Upper lobe of right lung (tissue), 1 donor: ENCODE measurements at regions not wholly inside any gene's neighbourhood (a gene's known extent, or its start where the extent isn't known, plus 50 kb on each side); places are given as distances from the start of the nearest gene placed in this dataset.

ENCODE experiments used
- ATAC-seq: fragments of 200-7000 bp; cut with Tn5 transposase; one replicate; pipeline ENCODE4 v1.9.1; 2020; ENCODE audit warnings: mild to moderate bottlenecking, moderate library complexity
- DNase-seq: peaks from one replicate; pipeline ENCODE4 v3.0.0-alpha.2; 2020
- H3K27ac ChIP-seq: fragments of 200-600 bp; one replicate; pipeline ENCODE4 v1.8.0; 2022
- H3K27me3 ChIP-seq: fragments of 200-600 bp; one replicate; pipeline ENCODE4 v1.8.0; 2022; ENCODE audit warnings: mild to moderate bottlenecking
- H3K36me3 ChIP-seq: fragments of 200-600 bp; one replicate; pipeline ENCODE4 v1.8.0; 2022
- H3K4me1 ChIP-seq: fragments of 200-600 bp; one replicate; pipeline ENCODE4 v1.8.0; 2022
- H3K4me3 ChIP-seq: fragments of 200-600 bp; one replicate; pipeline ENCODE4 v1.8.0; 2022; ENCODE audit warnings: mild to moderate bottlenecking
- H3K9me3 ChIP-seq: fragments of 200-600 bp; one replicate; pipeline ENCODE4 v1.8.0; 2022
- intact Hi-C: fragments of 100-400 bp; cut with DNase I; formaldehyde crosslinking; loops from one replicate; pipeline ENCODE4 v1.11.0; 2022
- TF ChIP-seq, protein P1 (sequence below): fragments of 200-600 bp; IDR thresholded peaks from one replicate; pipeline ENCODE4 v1.8.0; 2022; ENCODE audit warnings: antibody characterized with exemption
- donor health status: DM: no; HTN: yes; CAD: no; lungs with severe emphysema.

DNA sequence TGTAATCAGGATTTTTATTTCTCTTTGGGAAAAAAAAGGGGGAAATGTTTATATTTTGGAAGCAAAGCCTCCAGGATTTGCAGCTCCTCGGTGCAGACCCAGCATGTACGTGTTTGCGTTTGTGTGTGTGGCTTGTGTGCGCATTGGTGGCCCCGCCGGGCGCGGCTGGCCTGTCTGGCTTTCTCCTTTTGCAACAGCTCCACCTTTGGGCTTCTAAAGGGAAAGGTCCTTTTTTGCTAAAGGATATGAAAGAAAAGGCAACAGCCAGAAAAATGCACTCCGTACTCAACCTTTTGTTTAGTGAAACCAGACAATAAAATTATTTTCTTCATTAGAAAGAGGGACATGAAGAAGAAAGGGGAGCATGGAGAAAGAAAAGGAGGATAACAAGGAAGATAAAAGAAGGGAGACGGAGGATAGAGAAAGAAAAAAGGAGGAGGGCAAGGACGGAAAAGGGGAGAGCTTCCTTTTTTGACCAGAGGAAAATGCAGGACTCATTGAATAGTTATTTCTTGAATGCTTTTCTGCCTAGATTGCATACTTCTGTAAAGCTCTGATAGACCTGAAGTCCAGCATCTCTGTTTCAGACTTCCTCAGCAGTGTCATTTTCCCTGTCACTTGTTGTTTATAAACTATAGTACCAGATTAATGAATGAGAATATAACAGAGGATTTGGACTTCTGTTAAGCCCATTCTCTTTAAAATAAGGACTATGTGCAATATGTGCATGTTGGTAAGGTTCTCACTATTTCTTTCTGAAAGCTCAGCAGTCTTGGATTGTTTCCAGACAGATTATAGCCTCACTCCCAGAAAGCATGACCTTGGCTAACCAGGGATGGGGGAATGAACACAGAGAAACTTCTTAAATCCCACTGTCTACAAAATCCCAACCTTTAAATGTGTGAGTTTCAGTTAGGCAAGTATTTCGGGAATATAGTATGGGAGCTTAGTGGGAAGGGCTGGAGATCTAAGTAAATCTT, 563.1 kb upstream of the PIK3C3 start:
- TF ChIP-seq, protein P1, sequence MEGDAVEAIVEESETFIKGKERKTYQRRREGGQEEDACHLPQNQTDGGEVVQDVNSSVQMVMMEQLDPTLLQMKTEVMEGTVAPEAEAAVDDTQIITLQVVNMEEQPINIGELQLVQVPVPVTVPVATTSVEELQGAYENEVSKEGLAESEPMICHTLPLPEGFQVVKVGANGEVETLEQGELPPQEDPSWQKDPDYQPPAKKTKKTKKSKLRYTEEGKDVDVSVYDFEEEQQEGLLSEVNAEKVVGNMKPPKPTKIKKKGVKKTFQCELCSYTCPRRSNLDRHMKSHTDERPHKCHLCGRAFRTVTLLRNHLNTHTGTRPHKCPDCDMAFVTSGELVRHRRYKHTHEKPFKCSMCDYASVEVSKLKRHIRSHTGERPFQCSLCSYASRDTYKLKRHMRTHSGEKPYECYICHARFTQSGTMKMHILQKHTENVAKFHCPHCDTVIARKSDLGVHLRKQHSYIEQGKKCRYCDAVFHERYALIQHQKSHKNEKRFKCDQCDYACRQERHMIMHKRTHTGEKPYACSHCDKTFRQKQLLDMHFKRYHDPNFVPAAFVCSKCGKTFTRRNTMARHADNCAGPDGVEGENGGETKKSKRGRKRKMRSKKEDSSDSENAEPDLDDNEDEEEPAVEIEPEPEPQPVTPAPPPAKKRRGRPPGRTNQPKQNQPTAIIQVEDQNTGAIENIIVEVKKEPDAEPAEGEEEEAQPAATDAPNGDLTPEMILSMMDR = peak; percentile 47
- Histone ChIP-seq H3K9me3 (no peaks in the 10 kb centered on the region), H3K27ac (no peak overlapping the region), H3K36me3 (no peaks in the 10 kb centered on the region), H3K4me1 (no peaks in the 10 kb centered on the region), H3K4me3 (no peak overlapping the region), H3K27me3 (no peaks in the 10 kb centered on the region)
- DNase-seq (peak; percentile 69), ATAC-seq (peak; percentile 59)
- intact Hi-C loops = no loop called here

- intact Hi-C loops = no loop called here
- TF ChIP-seq, protein P1 = no peak
- no peak for ATAC-seq
- no peak for DNase-seq
- H3K27me3 ChIP-seq = no peaks in the 10 kb centered on the region
- H3K36me3 ChIP-seq = no peaks in the 10 kb centered on the region
- no peaks in the 10 kb centered on the region for H3K4me1 ChIP-seq
- H3K27ac ChIP-seq = no peak overlapping the region
- no peaks in the 10 kb centered on the region for H3K9me3 ChIP-seq
- no peak overlapping the region for H3K4me3 ChIP-seq
Observed at GRCh38 chr18:41390309-41390708, 564.7 kb upstream of the PIK3C3 start.

DNA sequence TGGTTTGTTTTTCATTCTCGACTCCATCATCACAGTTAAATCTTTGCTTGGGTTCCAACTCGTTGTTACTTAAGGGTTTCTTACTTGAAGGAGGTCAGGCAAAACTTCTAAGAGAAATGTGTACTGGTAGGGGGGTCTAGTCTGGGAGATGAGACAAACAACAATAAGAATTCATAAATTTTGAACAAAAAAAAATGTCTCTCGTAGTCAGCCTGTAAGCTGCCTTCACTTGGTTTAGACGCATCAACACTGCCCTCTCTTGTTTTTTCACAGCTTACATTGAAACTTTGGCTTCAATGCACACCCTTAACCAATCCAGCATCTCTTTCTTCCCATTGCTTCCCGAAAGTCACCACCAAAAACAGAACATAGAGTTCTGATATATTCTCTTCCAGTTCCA, 576.4 kb upstream of the PIK3C3 start:
- ATAC-seq (no peak), DNase-seq (no peak)
- H3K4me3 ChIP-seq = no peak overlapping the region
- no peaks in the 10 kb centered on the region for H3K27me3 ChIP-seq
- no peaks in the 10 kb centered on the region for H3K36me3 ChIP-seq
- no peak overlapping the region for H3K27ac ChIP-seq
- TF ChIP-seq, protein P1 = no peak
- H3K9me3 ChIP-seq = no peaks in the 10 kb centered on the region
- intact Hi-C loops = no loop called here
- H3K4me1 ChIP-seq = no peaks in the 10 kb centered on the region

GRCh38 chr18:41373612-41374011, 581.4 kb upstream of the PIK3C3 start:
- Histone ChIP-seq H3K27me3 (no peaks in the 10 kb centered on the region), H3K27ac (no peak overlapping the region), H3K4me1 (no peaks in the 10 kb centered on the region), H3K36me3 (no peaks in the 10 kb centered on the region), H3K4me3 (no peak overlapping the region), H3K9me3 (no peaks in the 10 kb centered on the region)
- intact Hi-C loops = no loop called here
- ATAC-seq = no peak
- TF ChIP-seq, protein P1 = no peak
- no peak for DNase-seq

DNA sequence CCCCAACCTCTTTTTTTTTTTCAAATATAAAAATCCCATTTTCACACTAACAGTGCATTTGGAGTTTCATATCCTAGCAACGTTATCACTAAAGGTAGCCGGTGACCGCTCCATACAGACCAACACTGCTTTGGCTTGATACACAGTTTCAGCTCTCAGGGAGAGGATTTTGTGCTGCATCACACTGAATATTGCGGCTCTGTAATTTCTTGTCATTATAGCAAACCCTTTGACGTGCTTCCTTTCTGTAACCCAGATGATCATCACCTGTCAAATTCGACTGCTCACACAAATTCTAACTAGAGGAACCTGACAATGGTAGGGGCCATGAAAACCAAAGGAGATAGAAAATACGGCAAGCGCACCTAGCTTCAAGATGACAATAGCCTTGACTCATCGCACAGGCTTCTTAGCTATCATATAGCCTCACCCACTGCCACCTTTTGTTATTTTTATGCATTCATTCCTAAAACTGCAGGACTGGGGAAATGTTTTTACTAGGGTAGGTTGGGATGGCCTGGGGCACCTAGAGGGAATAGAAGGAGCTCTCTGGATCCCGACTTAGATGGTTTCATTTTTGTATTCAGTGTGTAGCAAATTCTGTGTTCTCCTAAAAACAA, 582.9 kb upstream of the PIK3C3 start:
- ATAC-seq (no peak), DNase-seq (no peak)
- no peaks in the 10 kb centered on the region for H3K36me3 ChIP-seq
- H3K4me1 ChIP-seq = no peaks in the 10 kb centered on the region
- no peaks in the 10 kb centered on the region for H3K27me3 ChIP-seq
- no peak overlapping the region for H3K27ac ChIP-seq
- intact Hi-C loops = no loop called here
- no peak overlapping the region for H3K4me3 ChIP-seq
- H3K9me3 ChIP-seq = no peaks in the 10 kb centered on the region
- TF ChIP-seq, protein P1 = no peak
